ENCODE measurements at regions not wholly inside any gene's neighbourhood (a gene's known extent, or its start where the extent isn't known, plus 50 kb on each side); places are given as distances from the start of the nearest gene placed in this dataset.

- Histone ChIP-seq H3K27ac (ENCODE audit: low read depth, low read length) (no peak overlapping the region), H3K9ac (ENCODE audit: low read depth, low read length) (no peak overlapping the region), H3K36me3 (ENCODE audit: control insufficient read depth, insufficient read depth, low read length) (no peaks in the 10 kb centered on the region), H3K9me3 (ENCODE audit: control insufficient read depth, insufficient read depth, low read length) (no peaks in the 10 kb centered on the region), H3K27me3 (ENCODE audit: control insufficient read depth, insufficient read depth, low read length) (no peaks in the 10 kb centered on the region), H3K4me3 (ENCODE audit: low read depth, low read length) (no peak overlapping the region), H3K4me1 (ENCODE audit: control insufficient read depth, insufficient read depth, low read length) (peaks cover 4% of the 10 kb centered on the region; the same call in 1 of the 2 replicates)
These were observed 77.9 kb upstream of the SDK2 start for GRCh38 chr17:73722165-73722564.

DNA sequence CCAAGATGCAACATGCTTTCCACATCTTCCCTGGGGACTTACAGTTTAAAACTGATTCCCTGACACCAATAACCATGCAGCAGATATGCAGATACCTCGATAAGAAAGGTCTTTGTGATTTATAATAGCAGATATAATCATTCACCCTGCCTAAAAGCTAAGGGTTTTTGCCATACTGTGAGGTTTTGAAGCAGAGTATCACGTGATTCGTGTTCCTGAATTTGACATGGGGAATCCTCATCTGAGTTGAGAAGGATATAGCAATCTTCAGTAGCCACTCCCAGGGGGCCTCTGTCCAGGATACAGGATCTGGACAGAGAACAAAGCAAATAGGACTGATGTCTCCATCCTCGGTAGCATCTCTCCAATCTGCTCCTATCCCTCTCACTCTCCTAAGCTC is 79.1 kb upstream of the SDK2 start:
- Histone ChIP-seq H3K4me3 (ENCODE audit: low read depth, low read length) (no peak overlapping the region), H3K9me3 (ENCODE audit: control insufficient read depth, insufficient read depth, low read length) (no peaks in the 10 kb centered on the region), H3K9ac (ENCODE audit: low read depth, low read length) (no peak overlapping the region), H3K36me3 (ENCODE audit: control insufficient read depth, insufficient read depth, low read length) (no peaks in the 10 kb centered on the region), H3K4me1 (ENCODE audit: control insufficient read depth, insufficient read depth, low read length) (peaks cover 4% of the 10 kb centered on the region; the same call in 1 of the 2 replicates), H3K27ac (ENCODE audit: low read depth, low read length) (no peak overlapping the region), H3K27me3 (ENCODE audit: control insufficient read depth, insufficient read depth, low read length) (no peaks in the 10 kb centered on the region)

DNA sequence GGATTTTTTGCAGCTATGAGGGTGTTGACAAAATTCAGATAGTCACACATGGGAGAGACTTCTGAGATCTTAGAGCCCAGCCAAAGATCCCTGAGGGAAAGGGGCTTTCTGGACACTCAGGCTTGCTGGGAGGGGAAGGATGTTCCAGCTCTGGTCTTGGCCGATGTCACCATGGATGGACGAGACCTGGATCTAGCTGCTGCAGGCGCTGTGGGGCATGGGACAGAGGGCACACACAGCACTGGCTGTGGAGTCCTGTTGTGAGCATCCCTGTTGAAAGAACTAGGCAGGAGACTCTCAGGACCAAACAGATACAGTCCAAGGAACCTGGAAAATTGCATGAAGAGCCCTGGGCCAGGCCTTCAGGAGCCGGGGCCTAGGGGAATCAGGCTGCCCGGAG is 80.1 kb upstream of the SDK2 start:
- Histone ChIP-seq H3K9me3 (ENCODE audit: control insufficient read depth, insufficient read depth, low read length) (no peaks in the 10 kb centered on the region), H3K4me1 (ENCODE audit: control insufficient read depth, insufficient read depth, low read length) (peaks cover 4% of the 10 kb centered on the region; the same call in 1 of the 2 replicates), H3K36me3 (ENCODE audit: control insufficient read depth, insufficient read depth, low read length) (no peaks in the 10 kb centered on the region), H3K27ac (ENCODE audit: low read depth, low read length) (no peak overlapping the region), H3K4me3 (ENCODE audit: low read depth, low read length) (no peak overlapping the region), H3K9ac (ENCODE audit: low read depth, low read length) (no peak overlapping the region), H3K27me3 (ENCODE audit: control insufficient read depth, insufficient read depth, low read length) (no peaks in the 10 kb centered on the region)

- Histone ChIP-seq H3K4me3 (ENCODE audit: low read depth, low read length) (no peak overlapping the region), H3K9me3 (ENCODE audit: control insufficient read depth, insufficient read depth, low read length) (no peaks in the 10 kb centered on the region), H3K4me1 (ENCODE audit: control insufficient read depth, insufficient read depth, low read length) (peaks cover 4% of the 10 kb centered on the region; the same call in 1 of the 2 replicates), H3K9ac (ENCODE audit: low read depth, low read length) (no peak overlapping the region), H3K27me3 (ENCODE audit: control insufficient read depth, insufficient read depth, low read length) (no peaks in the 10 kb centered on the region), H3K27ac (ENCODE audit: low read depth, low read length) (no peak overlapping the region), H3K36me3 (ENCODE audit: control insufficient read depth, insufficient read depth, low read length) (no peaks in the 10 kb centered on the region)
These were observed 80.7 kb upstream of the SDK2 start for GRCh38 chr17:73724990-73725389.

DNA sequence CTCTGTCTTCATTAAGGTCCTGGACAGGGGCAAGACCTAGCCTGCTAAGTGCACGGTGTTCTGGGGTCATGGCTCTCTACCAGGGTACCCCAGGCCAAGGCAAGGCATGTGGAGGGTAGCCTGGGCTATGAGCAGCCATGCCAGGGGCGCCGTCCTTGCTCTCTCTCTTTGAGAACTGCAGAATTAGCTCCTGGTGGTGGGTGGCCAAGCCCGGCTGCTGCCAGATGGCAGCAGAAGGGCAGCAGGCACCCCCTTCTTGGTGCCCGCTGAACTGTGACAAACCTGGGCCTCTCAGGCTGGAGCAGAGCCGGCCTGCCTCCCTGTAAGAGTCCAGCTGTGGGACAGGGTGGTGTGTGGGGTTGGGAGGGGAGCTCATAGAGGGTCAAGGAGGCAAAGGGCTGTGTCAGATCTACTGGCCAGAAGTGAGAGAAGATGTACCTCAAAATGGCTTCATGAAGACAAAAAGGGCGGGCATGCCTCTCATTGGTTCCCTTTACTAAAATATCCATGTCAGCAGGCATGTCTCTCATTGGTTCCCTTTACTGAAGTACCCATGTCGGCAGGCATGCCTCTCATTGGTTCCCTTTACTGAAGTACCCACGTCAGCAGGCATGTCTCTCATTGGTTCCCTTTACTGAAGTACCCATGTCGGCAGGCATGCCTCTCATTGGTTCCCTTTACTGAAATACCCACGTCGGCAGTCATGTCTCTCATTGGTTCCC is 81.7 kb upstream of the SDK2 start:
- no peaks in the 10 kb centered on the region for H3K36me3 ChIP-seq (ENCODE audit: control insufficient read depth, insufficient read depth, low read length)
- no peak overlapping the region for H3K4me3 ChIP-seq (ENCODE audit: low read depth, low read length)
- H3K9me3 ChIP-seq (ENCODE audit: control insufficient read depth, insufficient read depth, low read length): 0 out of 2 replicates have a peak, but pooled peaks cover 2% of the 10 kb centered on the region
- H3K27ac ChIP-seq (ENCODE audit: low read depth, low read length): no peak overlapping the region
- no peaks in the 10 kb centered on the region for H3K27me3 ChIP-seq (ENCODE audit: control insufficient read depth, insufficient read depth, low read length)
- no peaks in the 10 kb centered on the region for H3K4me1 ChIP-seq (ENCODE audit: control insufficient read depth, insufficient read depth, low read length)
- no peak overlapping the region for H3K9ac ChIP-seq (ENCODE audit: low read depth, low read length)

DNA sequence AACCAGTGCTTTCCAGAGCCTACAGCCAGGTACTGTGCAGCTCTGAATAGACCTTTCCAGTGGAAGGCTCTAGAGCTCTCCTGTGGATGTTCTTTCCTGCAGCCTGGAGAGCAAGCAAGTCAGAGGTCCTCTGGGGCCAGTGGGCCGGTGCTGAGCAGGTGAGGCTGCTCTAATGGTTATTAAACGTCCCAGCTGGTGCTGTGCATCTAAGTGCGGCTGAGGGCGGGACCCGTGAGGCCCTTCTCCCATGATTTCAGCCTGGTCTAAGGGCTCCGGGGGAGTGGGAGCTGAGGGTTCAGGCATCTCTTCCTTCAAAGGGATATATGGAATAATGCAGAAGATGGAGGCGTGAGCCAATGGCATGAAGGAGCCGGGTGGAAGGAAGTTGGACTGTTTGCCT is 83.7 kb upstream of the SDK2 start:
- H3K27me3 ChIP-seq (ENCODE audit: control insufficient read depth, insufficient read depth, low read length): no peaks in the 10 kb centered on the region
- no peaks in the 10 kb centered on the region for H3K36me3 ChIP-seq (ENCODE audit: control insufficient read depth, insufficient read depth, low read length)
- H3K9ac ChIP-seq (ENCODE audit: low read depth, low read length): no peak overlapping the region
- H3K4me3 ChIP-seq (ENCODE audit: low read depth, low read length): no peak overlapping the region
- no peak overlapping the region for H3K27ac ChIP-seq (ENCODE audit: low read depth, low read length)
- H3K4me1 ChIP-seq (ENCODE audit: control insufficient read depth, insufficient read depth, low read length): no peaks in the 10 kb centered on the region
- 0 out of 2 replicates have a peak, but pooled peaks cover 5% of the 10 kb centered on the region for H3K9me3 ChIP-seq (ENCODE audit: control insufficient read depth, insufficient read depth, low read length)

DNA sequence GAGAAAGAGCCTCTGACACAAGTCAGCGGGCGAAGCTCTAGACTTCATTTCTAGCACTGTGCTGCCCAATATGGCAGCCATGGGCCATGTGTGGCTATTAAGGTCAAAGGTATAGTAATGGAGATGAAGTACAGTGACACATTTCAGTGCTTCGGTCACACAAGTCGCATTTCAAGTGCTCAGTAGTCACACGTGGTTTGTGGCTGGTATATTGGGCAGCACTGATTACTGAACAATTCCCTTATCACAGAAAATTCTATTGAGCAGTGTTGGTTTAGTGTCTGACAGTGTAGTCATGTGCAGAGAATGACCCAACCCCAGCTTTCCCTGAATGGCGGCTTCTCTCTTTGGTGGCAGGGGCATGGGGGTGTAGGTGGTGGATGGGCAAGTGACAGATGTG is 84.9 kb upstream of the SDK2 start:
- H3K36me3 ChIP-seq (ENCODE audit: control insufficient read depth, insufficient read depth, low read length): no peaks in the 10 kb centered on the region
- no peaks in the 10 kb centered on the region for H3K4me1 ChIP-seq (ENCODE audit: control insufficient read depth, insufficient read depth, low read length)
- H3K9ac ChIP-seq (ENCODE audit: low read depth, low read length): no peak overlapping the region
- no peaks in the 10 kb centered on the region for H3K27me3 ChIP-seq (ENCODE audit: control insufficient read depth, insufficient read depth, low read length)
- H3K4me3 ChIP-seq (ENCODE audit: low read depth, low read length): no peak overlapping the region
- no peak overlapping the region for H3K27ac ChIP-seq (ENCODE audit: low read depth, low read length)
- H3K9me3 ChIP-seq (ENCODE audit: control insufficient read depth, insufficient read depth, low read length): 0 out of 2 replicates have a peak, but pooled peaks cover 5% of the 10 kb centered on the region

DNA sequence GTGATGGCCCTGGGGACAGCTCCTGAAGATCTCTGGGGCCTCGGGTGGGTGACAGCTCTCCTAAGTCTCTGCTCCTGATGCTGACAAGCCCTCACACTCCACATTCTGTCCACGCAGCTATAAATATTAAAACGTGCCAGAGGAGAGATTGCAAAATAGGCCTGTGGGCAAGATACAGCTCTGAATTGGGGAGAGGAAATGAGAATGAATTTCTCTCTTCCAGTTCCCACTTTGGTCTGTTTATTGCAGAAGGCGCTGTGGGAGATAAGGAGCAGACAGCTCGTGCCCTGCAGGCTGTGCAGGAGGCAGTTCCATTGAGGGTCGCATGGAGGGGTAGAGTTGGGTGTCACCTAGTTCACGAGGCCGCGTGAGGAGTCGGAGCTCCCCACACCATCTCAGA is 87.5 kb upstream of the SDK2 start:
- H3K27ac ChIP-seq (ENCODE audit: low read depth, low read length): no peak overlapping the region
- H3K27me3 ChIP-seq (ENCODE audit: control insufficient read depth, insufficient read depth, low read length): no peaks in the 10 kb centered on the region
- no peaks in the 10 kb centered on the region for H3K36me3 ChIP-seq (ENCODE audit: control insufficient read depth, insufficient read depth, low read length)
- no peak overlapping the region for H3K9ac ChIP-seq (ENCODE audit: low read depth, low read length)
- 0 out of 2 replicates have a peak, but pooled peaks cover 5% of the 10 kb centered on the region for H3K9me3 ChIP-seq (ENCODE audit: control insufficient read depth, insufficient read depth, low read length)
- no peak overlapping the region for H3K4me3 ChIP-seq (ENCODE audit: low read depth, low read length)
- peaks cover 4% of the 10 kb centered on the region; the same call in 1 of the 2 replicates for H3K4me1 ChIP-seq (ENCODE audit: control insufficient read depth, insufficient read depth, low read length)

- Histone ChIP-seq H3K4me3 (ENCODE audit: low read depth, low read length) (no peak overlapping the region), H3K27ac (ENCODE audit: low read depth, low read length) (no peak overlapping the region), H3K27me3 (ENCODE audit: control insufficient read depth, insufficient read depth, low read length) (no peaks in the 10 kb centered on the region), H3K9me3 (ENCODE audit: control insufficient read depth, insufficient read depth, low read length) (0 out of 2 replicates have a peak, but pooled peaks cover 5% of the 10 kb centered on the region), H3K9ac (ENCODE audit: low read depth, low read length) (no peak overlapping the region), H3K36me3 (ENCODE audit: control insufficient read depth, insufficient read depth, low read length) (no peaks in the 10 kb centered on the region), H3K4me1 (ENCODE audit: control insufficient read depth, insufficient read depth, low read length) (peaks cover 4% of the 10 kb centered on the region; the same call in 1 of the 2 replicates)
These were observed 89.3 kb upstream of the SDK2 start for GRCh38 chr17:73733517-73733916.

- 0 out of 2 replicates have a peak, but pooled peaks cover 5% of the 10 kb centered on the region for H3K9me3 ChIP-seq (ENCODE audit: control insufficient read depth, insufficient read depth, low read length)
- H3K36me3 ChIP-seq (ENCODE audit: control insufficient read depth, insufficient read depth, low read length): no peaks in the 10 kb centered on the region
- H3K4me3 ChIP-seq (ENCODE audit: low read depth, low read length): no peak overlapping the region
- no peak overlapping the region for H3K9ac ChIP-seq (ENCODE audit: low read depth, low read length)
- 0 out of 2 replicates have a peak, but pooled peaks cover 4% of the 10 kb centered on the region for H3K27me3 ChIP-seq (ENCODE audit: control insufficient read depth, insufficient read depth, low read length)
- H3K27ac ChIP-seq (ENCODE audit: low read depth, low read length): no peak overlapping the region
- H3K4me1 ChIP-seq (ENCODE audit: control insufficient read depth, insufficient read depth, low read length): peaks cover 4% of the 10 kb centered on the region; the same call in 1 of the 2 replicates
These were observed 91.0 kb upstream of the SDK2 start for GRCh38 chr17:73735245-73735644.

- Histone ChIP-seq H3K9me3 (ENCODE audit: control insufficient read depth, insufficient read depth, low read length) (no peaks in the 10 kb centered on the region), H3K36me3 (ENCODE audit: control insufficient read depth, insufficient read depth, low read length) (no peaks in the 10 kb centered on the region), H3K27me3 (ENCODE audit: control insufficient read depth, insufficient read depth, low read length) (0 out of 2 replicates have a peak, but pooled peaks cover 4% of the 10 kb centered on the region), H3K9ac (ENCODE audit: low read depth, low read length) (no peak overlapping the region), H3K4me1 (ENCODE audit: control insufficient read depth, insufficient read depth, low read length) (peaks cover 7% of the 10 kb centered on the region; the same call in 1 of the 2 replicates), H3K27ac (ENCODE audit: low read depth, low read length) (no peak overlapping the region), H3K4me3 (ENCODE audit: low read depth, low read length) (no peak overlapping the region)
These were observed 94.7 kb upstream of the SDK2 start for GRCh38 chr17:73738751-73739575.
